ENCODE measurements at regions not wholly inside any gene's neighbourhood (a gene's known extent, or its start where the extent isn't known, plus 50 kb on each side); places are given as distances from the start of the nearest gene placed in this dataset.

DNA sequence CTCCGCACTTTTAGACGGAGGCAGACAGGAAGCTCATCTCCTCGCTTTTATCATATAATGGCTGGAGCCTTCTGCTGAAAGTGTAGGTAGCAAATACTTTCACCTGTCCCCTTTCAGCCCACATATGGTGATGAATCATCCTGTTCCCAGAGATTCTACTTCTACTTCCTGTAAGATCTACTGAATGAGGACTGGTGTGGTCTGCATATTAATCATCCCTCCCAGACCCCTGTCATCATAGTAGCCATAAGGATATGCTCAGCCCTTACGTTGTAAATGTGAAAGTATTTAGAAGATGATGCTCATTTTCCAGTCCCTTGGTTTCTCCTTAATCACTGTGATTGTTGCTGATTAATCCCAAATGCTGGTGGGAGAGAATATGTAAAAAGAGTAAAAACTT lies 268.2 kb upstream of the GRIP1 start:
- no peak for DNase-seq (ENCODE audit: low read depth)
- TF ChIP-seq, protein P1, sequence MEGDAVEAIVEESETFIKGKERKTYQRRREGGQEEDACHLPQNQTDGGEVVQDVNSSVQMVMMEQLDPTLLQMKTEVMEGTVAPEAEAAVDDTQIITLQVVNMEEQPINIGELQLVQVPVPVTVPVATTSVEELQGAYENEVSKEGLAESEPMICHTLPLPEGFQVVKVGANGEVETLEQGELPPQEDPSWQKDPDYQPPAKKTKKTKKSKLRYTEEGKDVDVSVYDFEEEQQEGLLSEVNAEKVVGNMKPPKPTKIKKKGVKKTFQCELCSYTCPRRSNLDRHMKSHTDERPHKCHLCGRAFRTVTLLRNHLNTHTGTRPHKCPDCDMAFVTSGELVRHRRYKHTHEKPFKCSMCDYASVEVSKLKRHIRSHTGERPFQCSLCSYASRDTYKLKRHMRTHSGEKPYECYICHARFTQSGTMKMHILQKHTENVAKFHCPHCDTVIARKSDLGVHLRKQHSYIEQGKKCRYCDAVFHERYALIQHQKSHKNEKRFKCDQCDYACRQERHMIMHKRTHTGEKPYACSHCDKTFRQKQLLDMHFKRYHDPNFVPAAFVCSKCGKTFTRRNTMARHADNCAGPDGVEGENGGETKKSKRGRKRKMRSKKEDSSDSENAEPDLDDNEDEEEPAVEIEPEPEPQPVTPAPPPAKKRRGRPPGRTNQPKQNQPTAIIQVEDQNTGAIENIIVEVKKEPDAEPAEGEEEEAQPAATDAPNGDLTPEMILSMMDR (IDR thresholded peaks at IDR 0.05; ENCODE audit: insufficient read depth, low read length), result no peak
- H3K4me3 ChIP-seq (ENCODE audit: low read depth, low read length), result no peak overlapping the region

DNA sequence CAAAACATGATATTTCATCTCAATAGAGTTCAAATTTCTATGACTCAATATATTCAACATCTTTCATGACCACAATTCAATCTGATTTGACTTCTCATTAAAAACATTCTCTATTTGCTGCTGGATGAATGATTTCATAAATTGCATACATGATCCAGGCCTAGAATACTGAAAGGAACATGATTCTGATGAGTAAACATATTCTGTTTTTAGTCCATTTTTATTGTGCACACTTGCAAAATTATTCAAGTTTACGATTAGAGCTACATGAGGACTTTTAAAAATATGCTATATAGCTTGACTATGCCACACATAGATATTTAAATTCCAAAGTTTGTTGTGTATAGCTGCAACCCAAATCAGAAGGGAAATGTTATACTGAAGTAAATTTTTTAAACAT lies 273.8 kb upstream of the GRIP1 start:
- DNase-seq (ENCODE audit: low read depth), result no peak
- no peak overlapping the region for H3K4me3 ChIP-seq (ENCODE audit: low read depth, low read length)
- TF ChIP-seq, protein P1 (IDR thresholded peaks at IDR 0.05; ENCODE audit: insufficient read depth, low read length), result no peak

DNA sequence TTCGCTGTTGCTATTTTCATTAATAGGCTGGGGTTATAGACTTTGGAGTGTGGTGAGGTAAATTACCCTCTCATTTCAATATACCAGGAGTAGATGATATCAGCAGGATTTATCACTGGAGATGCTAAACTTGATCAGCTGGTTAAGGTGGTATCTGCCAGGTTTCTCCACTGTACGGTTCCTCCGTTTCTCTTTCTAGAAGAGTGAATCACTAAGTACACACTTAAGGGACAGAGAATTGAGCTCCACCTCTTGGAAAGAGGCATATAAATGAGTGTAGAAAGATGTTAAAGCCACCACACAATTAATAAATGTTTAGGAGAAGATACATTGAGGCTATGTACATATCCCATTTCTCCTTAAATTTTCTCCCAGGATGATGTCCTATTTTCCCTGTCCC lies 277.4 kb upstream of the GRIP1 start:
- H3K4me3 ChIP-seq (ENCODE audit: low read depth, low read length), result no peak overlapping the region
- TF ChIP-seq, protein P1 (IDR thresholded peaks at IDR 0.05; ENCODE audit: insufficient read depth, low read length), result no peak
- no peak for DNase-seq (ENCODE audit: low read depth)

DNA sequence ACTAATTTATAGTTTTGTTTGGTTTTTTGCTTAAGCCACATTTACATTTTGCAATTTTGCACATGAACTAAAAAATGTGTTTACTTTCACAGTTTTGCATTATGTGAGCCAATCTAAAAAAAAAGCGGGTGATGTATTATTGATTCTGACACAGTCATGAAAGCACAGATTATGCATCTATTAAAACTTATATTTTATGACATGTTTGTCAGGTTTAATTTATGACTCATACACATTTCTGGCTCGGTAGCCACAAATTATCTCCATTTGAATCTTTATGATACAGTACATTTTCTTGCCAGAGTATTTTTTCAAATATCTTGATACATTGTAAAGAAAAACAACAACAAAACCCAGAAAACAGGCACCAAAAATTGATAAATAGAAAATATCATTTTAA lies 280.4 kb upstream of the GRIP1 start:
- DNase-seq (ENCODE audit: low read depth), result no peak
- TF ChIP-seq, protein P1 (IDR thresholded peaks at IDR 0.05; ENCODE audit: insufficient read depth, low read length), result no peak
- H3K4me3 ChIP-seq (ENCODE audit: low read depth, low read length), result no peak overlapping the region

DNA sequence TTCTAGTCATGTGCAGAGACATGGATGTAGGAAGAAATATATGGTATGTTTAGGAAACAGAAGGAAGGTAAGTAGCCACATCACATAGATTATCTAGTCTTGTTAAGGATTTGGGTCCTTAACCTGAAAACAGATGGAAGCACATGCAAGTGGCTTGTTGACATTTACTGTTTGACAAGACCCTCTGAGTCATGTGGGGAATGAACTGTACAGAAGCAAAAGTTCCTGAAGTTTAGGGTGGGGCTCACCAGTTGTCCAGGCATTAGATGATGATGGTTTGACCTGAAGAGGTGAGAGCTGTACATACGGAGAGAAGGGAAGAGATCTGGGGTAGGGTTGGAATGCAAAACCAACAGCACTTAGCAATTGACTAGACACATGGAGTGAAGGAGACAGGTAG lies 281.1 kb upstream of the GRIP1 start:
- TF ChIP-seq, protein P1 (IDR thresholded peaks at IDR 0.05; ENCODE audit: insufficient read depth, low read length), result no peak
- H3K4me3 ChIP-seq (ENCODE audit: low read depth, low read length), result no peak overlapping the region
- no peak for DNase-seq (ENCODE audit: low read depth)

DNA sequence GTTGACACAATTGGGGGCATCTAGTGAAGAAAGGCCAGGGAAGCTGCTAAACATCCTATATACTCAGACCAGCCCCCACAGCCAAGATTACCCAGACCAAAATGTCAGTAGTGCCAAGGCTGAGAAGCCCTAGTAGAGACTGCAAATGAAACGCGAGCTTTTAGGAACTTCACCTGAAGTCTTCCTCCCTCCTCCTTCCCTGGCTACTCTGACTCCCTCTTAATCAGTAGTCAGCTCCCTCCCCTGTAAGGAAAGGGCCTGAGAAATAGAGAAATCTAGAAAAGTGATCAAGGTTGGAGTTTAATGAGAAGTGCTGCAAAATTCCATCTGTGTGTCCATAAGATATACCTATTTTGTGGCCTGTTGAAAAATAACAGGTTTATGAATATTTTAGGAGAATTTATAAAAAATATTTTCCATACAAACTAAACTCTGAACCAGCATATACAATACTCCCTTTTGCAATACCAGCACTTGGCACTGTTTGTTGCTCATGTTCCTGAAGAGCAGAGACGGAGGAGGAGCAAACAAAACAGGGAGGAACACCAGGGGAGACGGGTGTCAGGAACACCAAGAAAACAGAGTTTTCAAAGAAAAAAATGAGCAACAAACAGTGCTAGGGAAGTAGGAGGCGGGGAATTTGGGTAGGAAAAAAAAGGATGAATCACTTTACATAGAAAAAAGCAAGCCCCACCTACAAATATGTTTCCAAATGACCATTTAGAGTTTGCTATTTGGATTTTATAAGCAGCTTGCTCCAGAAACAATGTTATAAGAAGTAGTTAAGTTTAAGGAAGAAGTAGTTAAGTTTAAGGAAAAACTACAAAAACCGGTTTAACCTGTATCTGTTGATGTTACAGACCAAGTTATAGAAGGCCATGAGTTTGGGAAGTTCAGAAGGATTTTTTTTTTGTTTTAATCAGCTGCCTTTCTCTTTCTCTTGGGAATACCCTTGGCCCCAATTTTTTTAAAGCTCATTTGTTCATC lies 282.1 kb upstream of the GRIP1 start:
- H3K4me3 ChIP-seq (ENCODE audit: low read depth, low read length), result no peak overlapping the region
- TF ChIP-seq, protein P1 (IDR thresholded peaks at IDR 0.05; ENCODE audit: insufficient read depth, low read length), result no peak
- no peak for DNase-seq (ENCODE audit: low read depth)

All from fibroblast of the aortic adventitia (primary cell).